ENCODE measurements at regions not wholly inside any gene's neighbourhood (a gene's known extent, or its start where the extent isn't known, plus 50 kb on each side); places are given as distances from the start of the nearest gene placed in this dataset.

- TF ChIP-seq POLR2A (IDR thresholded peaks at IDR 0.05; ENCODE audit: low read depth, low read length) (no peak), TAF1 (IDR thresholded peaks at IDR 0.05; ENCODE audit: low read depth, low read length) (no peak), POLR2AphosphoS5 (IDR thresholded peaks at IDR 0.05; ENCODE audit: low read depth, low read length) (no peak)
These were observed 298.3 kb downstream of the CDK5RAP2 start for GRCh38 chr9:120281665-120282064.

Measured in GM12891 (cell line).